ENCODE measurements at regions not wholly inside any gene's neighbourhood (a gene's known extent, or its start where the extent isn't known, plus 50 kb on each side); places are given as distances from the start of the nearest gene placed in this dataset.

GRCh38 chr7:101733713-101734475, 83.5 kb upstream of the CUX1 start:
- peak overlapping the region; percentile 48 for H3K27ac ChIP-seq
- TF ChIP-seq ZFX (IDR thresholded peaks at IDR 0.05) (no peak), CTCF (conservative IDR thresholded peaks at IDR 0.05) (no peak)

GRCh38 chr7:101736084-101736483, 81.3 kb upstream of the CUX1 start:
- TF ChIP-seq ZFX (IDR thresholded peaks at IDR 0.05) (no peak), CTCF (conservative IDR thresholded peaks at IDR 0.05) (no peak)

GRCh38 chr7:101739775-101740398, 77.5 kb upstream of the CUX1 start:
- TF ChIP-seq ZFX (IDR thresholded peaks at IDR 0.05) (no peak), CTCF (conservative IDR thresholded peaks at IDR 0.05) (no peak)
- H3K27ac ChIP-seq: no peak overlapping the region

More at GRCh38 chr7:101736084-101736483, 81.3 kb upstream of the CUX1 start:
- no peak overlapping the region for H3K27ac ChIP-seq

- H3K27ac ChIP-seq: no peak overlapping the region
- TF ChIP-seq ZFX (IDR thresholded peaks at IDR 0.05): no peak
- no peak for TF ChIP-seq CTCF (conservative IDR thresholded peaks at IDR 0.05)
Observed at GRCh38 chr7:101740981-101741725, 76.3 kb upstream of the CUX1 start.

GRCh38 chr7:101743241-101743994, 74.0 kb upstream of the CUX1 start:
- TF ChIP-seq ZFX (IDR thresholded peaks at IDR 0.05): no peak
- TF ChIP-seq CTCF (conservative IDR thresholded peaks at IDR 0.05): peak; percentile 79
- H3K27ac ChIP-seq: no peak overlapping the region

GRCh38 chr7:101743995-101744360, 73.4 kb upstream of the CUX1 start:
- no peak overlapping the region for H3K27ac ChIP-seq
- TF ChIP-seq ZFX (IDR thresholded peaks at IDR 0.05): no peak
- no peak for TF ChIP-seq CTCF (conservative IDR thresholded peaks at IDR 0.05)
